Activated B cell treated with CpG ODN at 0.5 μM for 24 hours (primary cell): ENCODE measurements at regions not wholly inside any gene's neighbourhood (a gene's known extent, or its start where the extent isn't known, plus 50 kb on each side); places are given as distances from the start of the nearest gene placed in this dataset.

ENCODE experiments used
- ATAC-seq: fragments of 200-7000 bp; cut with Tn5 transposase; one replicate; pipeline ENCODE4 v1.10.0; 2021; ENCODE audit warnings: low read depth, mild to moderate bottlenecking, moderate library complexity
- CTCF ChIA-PET: fragments of 350-600 bp; sonication (Branson Sonifier 250); formaldehyde crosslinking; loops from one replicate; lab custom pipeline; 2021; ENCODE audit warnings: antibody characterized with exemption; lab: Charles Lee
- POLR2A ChIA-PET: fragments of 350-600 bp; sonication (Branson Sonifier 250); formaldehyde crosslinking; loops from one replicate; lab custom pipeline; 2021; ENCODE audit warnings: antibody characterized with exemption; lab: Charles Lee
- DNase-seq: peaks from one replicate; pipeline ENCODE4 v3.0.0; 2022
- H3K27ac Mint-ChIP-seq: one replicate; pipeline ENCODE4 v1.8.0; 2020; ENCODE audit warnings: mixed read lengths
- H3K27me3 Mint-ChIP-seq: one replicate; pipeline ENCODE4 v1.8.0; 2021; ENCODE audit warnings: mixed read lengths
- H3K36me3 Mint-ChIP-seq: one replicate; pipeline ENCODE4 v1.8.0; 2021; ENCODE audit warnings: low read depth, mixed read lengths
- H3K4me1 Mint-ChIP-seq: one replicate; pipeline ENCODE4 v1.8.0; 2021; ENCODE audit warnings: mixed read lengths
- H3K4me3 Mint-ChIP-seq: one replicate; pipeline ENCODE4 v1.8.0; 2020; ENCODE audit warnings: mild to moderate bottlenecking, mixed read lengths
- H3K9me3 Mint-ChIP-seq: one replicate; pipeline ENCODE4 v1.8.0; 2020; ENCODE audit warnings: mixed read lengths
- intact Hi-C: fragments of 100-400 bp; cut with micrococcal nuclease; formaldehyde crosslinking; loops from one replicate; pipeline ENCODE4 v1.15.1; 2024
- TF ChIP-seq, protein P1 (sequence below): fragments of 200-600 bp; IDR thresholded peaks from one replicate; pipeline ENCODE4 v1.8.0; 2022; ENCODE audit warnings: antibody characterized with exemption, mild to moderate bottlenecking

- H3K4me1 Mint-ChIP-seq = no peaks in the 10 kb centered on the region
- no peaks in the 10 kb centered on the region for H3K9me3 Mint-ChIP-seq
- no peaks in the 10 kb centered on the region for H3K36me3 Mint-ChIP-seq
- TF ChIP-seq, protein P1, sequence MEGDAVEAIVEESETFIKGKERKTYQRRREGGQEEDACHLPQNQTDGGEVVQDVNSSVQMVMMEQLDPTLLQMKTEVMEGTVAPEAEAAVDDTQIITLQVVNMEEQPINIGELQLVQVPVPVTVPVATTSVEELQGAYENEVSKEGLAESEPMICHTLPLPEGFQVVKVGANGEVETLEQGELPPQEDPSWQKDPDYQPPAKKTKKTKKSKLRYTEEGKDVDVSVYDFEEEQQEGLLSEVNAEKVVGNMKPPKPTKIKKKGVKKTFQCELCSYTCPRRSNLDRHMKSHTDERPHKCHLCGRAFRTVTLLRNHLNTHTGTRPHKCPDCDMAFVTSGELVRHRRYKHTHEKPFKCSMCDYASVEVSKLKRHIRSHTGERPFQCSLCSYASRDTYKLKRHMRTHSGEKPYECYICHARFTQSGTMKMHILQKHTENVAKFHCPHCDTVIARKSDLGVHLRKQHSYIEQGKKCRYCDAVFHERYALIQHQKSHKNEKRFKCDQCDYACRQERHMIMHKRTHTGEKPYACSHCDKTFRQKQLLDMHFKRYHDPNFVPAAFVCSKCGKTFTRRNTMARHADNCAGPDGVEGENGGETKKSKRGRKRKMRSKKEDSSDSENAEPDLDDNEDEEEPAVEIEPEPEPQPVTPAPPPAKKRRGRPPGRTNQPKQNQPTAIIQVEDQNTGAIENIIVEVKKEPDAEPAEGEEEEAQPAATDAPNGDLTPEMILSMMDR = no peak
- ChIA-PET CTCF (no interaction called here), POLR2A (no interaction called here)
- DNase-seq (no peak), ATAC-seq (no peak)
- peaks cover 3% of the 10 kb centered on the region for H3K27me3 Mint-ChIP-seq
- H3K4me3 Mint-ChIP-seq = no peak overlapping the region
- H3K27ac Mint-ChIP-seq = no peak overlapping the region
- intact Hi-C loops = no loop called here
These were observed 141.6 kb downstream of the AASDH start for GRCh38 chr4:56245547-56246232.

- TF ChIP-seq, protein P1 = no peak
- Mint-ChIP-seq H3K27me3 (peaks cover 3% of the 10 kb centered on the region), H3K27ac (no peak overlapping the region), H3K9me3 (no peaks in the 10 kb centered on the region), H3K36me3 (no peaks in the 10 kb centered on the region), H3K4me1 (no peaks in the 10 kb centered on the region), H3K4me3 (no peak overlapping the region)
- no peak for ATAC-seq
- ChIA-PET POLR2A (no interaction called here), CTCF (no interaction called here)
- intact Hi-C loops = no loop called here
- no peak for DNase-seq
These were observed 142.6 kb downstream of the AASDH start for GRCh38 chr4:56244681-56245080.

- Mint-ChIP-seq H3K27ac (no peak overlapping the region), H3K4me1 (no peaks in the 10 kb centered on the region), H3K9me3 (no peaks in the 10 kb centered on the region), H3K4me3 (no peak overlapping the region), H3K36me3 (no peaks in the 10 kb centered on the region), H3K27me3 (peaks cover 3% of the 10 kb centered on the region)
- TF ChIP-seq, protein P1 = no peak
- POLR2A ChIA-PET = no interaction called here
- intact Hi-C loops = no loop called here
- CTCF ChIA-PET = no interaction called here
- no peak for DNase-seq
- ATAC-seq = no peak
These were observed 144.2 kb downstream of the AASDH start for GRCh38 chr4:56243107-56243506.

- Mint-ChIP-seq H3K36me3 (no peaks in the 10 kb centered on the region), H3K9me3 (no peaks in the 10 kb centered on the region), H3K4me1 (no peaks in the 10 kb centered on the region), H3K27me3 (peaks cover 3% of the 10 kb centered on the region), H3K27ac (no peak overlapping the region), H3K4me3 (no peak overlapping the region)
- DNase-seq = no peak
- CTCF ChIA-PET = no interaction called here
- POLR2A ChIA-PET = no interaction called here
- no peak for ATAC-seq
- intact Hi-C loops = no loop called here
- TF ChIP-seq, protein P1 = no peak
These were observed 145.8 kb downstream of the AASDH start for GRCh38 chr4:56241500-56241899.

- Mint-ChIP-seq H3K27ac (no peak overlapping the region), H3K4me1 (no peaks in the 10 kb centered on the region), H3K27me3 (peaks cover 3% of the 10 kb centered on the region), H3K36me3 (no peaks in the 10 kb centered on the region), H3K4me3 (no peak overlapping the region), H3K9me3 (no peaks in the 10 kb centered on the region)
- ChIA-PET POLR2A (no interaction called here), CTCF (no interaction called here)
- TF ChIP-seq, protein P1 = no peak
- ATAC-seq = no peak
- DNase-seq = no peak
- intact Hi-C loops = no loop called here
These were observed 146.6 kb downstream of the AASDH start for GRCh38 chr4:56240554-56241174.
